GM18909 (cell line): ENCODE measurements at regions not wholly inside any gene's neighbourhood (a gene's known extent, or its start where the extent isn't known, plus 50 kb on each side); places are given as distances from the start of the nearest gene placed in this dataset.
A peak's percentile ranks its signal among the peaks of the same experiment; 100 is the strongest.
"Not testable (repeated sequence)": the region's sequence is repeated elsewhere in the genome, so short reads cannot be mapped to it uniquely, and the experiment has no call there.

Experiments
- ATAC-seq: cut with Tn5 transposase; IDR thresholded peaks from one replicate; pipeline ENCODE4 v1.9.1; 2021; ENCODE audit warnings: mild to moderate bottlenecking; ENCODE audit not compliant: unreplicated experiment, poor library complexity

DNA sequence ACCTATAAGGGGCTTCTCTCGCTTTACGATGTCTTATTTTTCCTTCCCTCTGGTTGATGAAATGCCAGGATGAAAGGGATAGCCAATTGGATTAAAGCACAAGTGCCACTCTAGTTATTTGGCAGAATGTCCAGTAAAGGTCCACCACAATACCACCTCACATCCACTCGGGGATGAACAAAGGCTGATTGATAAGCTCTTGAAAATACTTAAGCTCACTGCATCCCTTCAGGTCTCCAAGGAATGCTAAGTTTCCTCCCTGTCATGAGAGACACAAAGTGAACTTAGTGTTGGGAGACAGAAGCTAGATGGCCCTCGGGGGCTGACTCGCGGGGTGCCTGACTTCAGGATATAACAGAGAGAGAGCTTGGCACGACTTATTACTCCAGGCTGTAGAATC, 185.9 kb upstream of the ZNF644 start:
- not testable (repeated sequence) for ATAC-seq

DNA sequence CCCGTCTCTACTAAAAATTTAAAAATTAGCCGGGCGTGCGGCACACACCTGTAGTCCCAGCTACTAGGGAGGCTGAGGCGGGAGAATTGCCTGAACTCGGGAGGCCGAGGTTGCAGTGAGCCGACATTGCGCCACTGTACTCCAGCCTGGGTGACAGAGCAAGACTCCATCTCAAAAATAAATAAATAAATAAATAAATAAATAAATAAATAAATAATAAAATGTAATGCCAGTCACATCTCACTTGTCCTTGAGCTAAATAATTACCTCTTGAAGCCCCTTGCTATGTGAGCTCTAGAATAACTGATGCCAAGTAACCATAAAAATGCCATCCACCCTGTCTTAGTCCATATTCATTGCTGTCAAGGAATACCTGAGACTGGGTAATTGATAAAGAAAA, 182.3 kb upstream of the ZNF644 start:
- not testable (repeated sequence) for ATAC-seq

DNA sequence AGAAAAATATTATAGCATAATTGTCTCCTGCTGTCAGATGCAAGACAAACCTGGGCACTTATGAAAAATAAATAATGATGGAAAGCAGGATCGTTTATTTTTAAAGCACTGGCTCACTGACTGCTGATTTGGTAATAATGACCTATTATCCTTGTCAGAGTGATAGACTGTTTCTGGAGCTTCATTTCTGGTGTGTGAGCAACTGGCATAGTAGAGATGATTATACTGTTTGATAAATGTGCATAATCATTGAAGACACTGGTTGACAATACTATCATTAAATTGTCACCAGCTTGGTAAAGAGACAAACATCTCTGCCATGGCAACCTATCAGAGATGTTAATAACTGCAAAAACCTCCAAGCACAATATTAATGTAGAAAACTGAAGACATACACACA, 179.9 kb upstream of the ZNF644 start:
- ATAC-seq, result no peak

DNA sequence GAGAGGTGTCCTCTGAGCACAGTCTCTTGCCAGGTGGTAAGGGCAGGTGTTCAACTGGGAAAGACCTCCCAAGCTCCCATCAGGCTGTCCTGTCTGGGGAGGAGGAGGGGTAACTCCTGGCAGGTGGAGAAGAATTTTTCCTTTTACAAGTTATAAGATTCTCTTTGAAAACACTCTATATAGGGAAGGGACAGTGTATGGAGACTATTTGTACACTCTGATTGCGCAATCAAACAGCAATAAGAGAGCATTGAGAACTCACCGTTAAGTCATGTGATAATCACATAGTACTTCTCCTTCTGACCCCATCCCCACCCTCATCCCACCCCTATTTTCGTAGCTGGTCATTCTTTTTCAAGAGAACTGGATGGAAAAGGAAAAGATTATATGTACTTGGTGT, 179.3 kb upstream of the ZNF644 start:
- ATAC-seq, result no peak

DNA sequence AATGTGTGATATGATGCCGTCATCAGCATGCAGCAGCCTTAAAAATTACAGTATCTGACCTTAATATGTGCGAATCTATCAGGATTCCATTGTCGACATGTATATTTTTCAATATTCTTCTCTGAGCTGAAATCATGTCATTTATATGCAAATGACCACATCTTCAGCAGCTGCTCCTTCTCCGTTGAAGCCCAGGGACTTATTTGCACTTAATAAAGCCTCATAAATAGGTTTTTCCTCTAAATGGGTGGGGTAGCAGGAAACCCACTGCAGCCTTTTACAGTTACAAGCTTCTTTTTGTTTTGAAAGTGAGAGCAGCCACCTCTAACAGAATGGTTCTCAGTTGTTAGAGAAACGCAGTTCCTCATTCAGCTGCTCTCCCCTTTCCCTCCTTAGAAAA, 178.8 kb upstream of the ZNF644 start:
- no peak for ATAC-seq

DNA sequence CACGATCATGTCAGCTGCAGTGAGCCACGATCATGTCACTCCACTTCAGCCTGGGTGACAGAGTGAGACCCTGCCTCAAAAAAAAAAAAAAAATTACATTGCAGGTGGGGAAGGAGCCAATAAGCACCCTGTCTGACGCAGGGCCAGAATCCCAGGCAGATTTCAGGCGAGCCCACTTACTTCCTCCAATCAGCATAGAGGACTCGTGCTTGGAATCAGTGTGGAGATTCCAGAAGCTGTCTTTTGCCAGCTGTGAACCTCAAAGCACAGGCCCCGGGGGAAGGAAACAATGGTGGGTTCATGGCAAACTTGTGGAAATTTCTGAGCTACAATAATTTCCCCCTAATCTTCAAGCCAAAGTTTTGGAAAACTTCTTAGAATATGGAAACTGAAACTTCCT, 178.2 kb upstream of the ZNF644 start:
- ATAC-seq, result no peak

DNA sequence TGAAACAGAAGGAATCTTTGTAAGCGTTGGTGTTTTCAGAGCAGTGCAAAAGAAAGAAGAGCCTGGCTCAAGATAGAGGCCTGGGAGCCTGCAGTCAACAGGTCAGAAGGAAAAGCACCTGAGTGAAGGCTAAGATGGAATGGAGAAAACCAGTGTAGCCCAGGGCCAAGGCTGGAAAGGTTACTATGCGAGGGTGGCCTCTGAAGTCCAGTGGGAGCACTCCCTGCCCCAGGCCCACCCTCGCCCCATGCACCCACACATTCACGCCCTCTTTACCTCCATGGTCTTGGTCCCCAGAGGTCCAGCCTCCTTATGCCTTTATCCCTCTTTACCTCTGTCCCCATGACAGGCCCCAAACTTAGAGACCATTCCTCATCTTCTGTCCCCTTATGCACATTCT, 169.2 kb upstream of the ZNF644 start:
- ATAC-seq, result no peak

DNA sequence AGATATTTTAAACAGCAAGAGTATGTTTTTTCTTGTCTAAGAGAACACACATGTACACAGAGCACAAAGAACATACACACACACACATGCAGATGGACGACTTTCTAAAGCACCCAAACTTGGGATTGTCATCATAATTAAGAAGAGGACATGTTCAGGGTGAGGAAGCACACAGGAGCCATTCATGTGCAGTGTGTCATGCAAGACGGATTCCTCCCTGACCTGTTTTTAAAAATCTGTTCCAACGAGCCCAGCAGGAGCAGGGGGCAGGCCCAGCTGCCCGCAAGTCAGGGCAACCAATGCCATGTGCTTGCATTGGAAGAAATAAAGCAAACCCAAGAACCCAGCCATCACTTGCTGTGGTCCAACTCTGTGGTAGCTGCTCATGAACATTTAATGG, 167.3 kb upstream of the ZNF644 start:
- ATAC-seq, result no peak

DNA sequence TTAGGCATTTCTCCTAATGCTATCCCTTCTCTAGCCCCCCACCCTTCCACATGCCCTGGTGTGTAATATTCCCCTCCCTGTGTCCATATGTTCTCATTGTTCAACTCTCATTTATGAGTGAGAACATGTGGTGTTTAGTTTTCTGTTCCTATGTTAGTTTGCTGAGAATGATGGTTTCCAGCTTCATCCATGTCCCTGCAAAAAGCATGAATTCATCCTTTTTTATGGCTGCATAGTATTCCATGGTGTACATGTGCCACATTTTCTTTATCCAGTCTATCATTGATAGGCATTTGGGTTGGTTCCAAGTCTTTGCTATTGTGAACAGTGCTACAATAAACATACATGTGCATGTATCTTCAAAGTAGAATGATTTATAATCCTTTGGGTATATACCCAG, 161.0 kb upstream of the ZNF644 start:
- not testable (repeated sequence) for ATAC-seq

DNA sequence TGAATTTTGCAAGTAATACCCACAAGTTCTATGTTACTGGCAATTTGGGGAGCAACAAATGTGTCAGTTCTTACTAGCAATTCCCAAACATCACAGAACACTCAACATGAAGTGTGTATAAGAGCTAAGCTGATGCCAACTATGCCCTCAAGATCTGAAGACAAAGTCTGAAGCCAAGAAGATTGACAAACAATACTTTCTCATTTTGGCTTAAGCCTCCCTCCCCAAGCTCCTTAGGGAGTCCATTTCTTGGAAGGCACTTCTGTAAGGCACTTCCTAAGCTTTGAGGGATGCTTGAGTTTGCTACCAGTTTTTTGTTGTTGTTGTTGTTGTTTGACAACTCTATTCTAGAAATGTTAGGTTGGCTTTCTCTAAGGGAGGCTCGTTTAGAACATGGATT, 154.4 kb upstream of the ZNF644 start:
- no peak for ATAC-seq

DNA sequence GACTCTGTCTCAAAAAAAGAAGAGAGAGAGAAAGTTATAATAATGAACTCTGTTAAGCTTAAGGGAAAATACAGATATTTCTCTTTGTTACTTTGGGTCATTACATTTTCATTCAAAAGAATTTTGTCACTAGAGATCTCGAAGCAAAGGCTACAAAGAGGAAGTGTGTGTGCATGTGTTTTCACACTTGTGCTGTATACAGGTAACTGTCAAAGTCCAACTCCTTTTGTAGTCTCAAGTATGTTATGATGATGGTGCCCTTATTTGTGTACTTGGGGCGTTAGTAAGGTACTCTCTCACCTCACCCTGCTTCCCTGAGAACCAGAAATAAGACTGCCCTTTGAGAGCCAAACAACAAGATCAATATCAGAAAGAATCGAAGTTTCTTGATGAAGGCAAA, 152.9 kb upstream of the ZNF644 start:
- ATAC-seq, result no peak

DNA sequence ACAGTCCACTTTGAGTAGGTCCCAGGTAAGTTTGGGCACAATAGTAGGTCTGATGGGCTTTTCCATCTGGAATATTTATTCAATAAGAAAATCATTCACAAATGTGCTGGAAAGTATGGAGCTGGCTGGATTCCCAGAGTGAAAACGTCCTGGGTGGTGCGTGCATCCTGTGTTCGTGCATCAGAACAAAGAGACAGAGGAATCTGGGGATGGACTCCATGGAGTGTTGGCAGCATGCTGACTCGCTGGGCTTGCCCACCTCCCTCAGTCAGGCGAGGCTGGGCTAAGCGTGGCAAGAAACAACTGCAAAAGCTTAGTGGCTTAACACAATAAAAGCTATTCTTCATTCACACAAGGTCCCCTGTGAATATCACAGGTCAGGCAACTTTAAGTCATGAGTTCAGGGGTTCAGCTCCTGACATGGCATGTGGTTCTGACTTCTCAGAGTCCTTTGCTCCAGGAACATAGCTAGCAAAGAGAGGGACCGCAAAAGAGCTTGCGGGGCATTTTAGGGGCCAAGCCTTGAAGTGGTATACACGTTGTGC, 151.6 kb upstream of the ZNF644 start:
- no peak for ATAC-seq

DNA sequence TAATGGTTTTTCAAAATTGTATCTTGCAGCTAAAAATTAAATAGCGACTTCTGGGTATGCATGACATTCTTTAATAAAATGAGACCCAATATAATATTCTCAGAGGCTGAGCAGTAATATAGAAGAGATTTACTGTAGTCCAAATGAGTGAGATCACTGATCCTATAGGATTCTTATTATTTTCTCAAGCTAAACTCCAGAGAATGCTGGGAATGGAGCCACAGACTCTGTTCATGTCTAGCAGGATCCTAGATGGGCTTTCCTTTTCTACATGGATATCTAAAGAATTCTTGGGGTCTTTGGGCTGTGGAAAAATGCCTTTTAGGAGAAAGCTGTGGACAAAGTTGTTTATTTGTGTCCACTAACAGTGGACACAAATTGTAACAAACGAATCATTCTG, 150.7 kb upstream of the ZNF644 start:
- no peak for ATAC-seq

DNA sequence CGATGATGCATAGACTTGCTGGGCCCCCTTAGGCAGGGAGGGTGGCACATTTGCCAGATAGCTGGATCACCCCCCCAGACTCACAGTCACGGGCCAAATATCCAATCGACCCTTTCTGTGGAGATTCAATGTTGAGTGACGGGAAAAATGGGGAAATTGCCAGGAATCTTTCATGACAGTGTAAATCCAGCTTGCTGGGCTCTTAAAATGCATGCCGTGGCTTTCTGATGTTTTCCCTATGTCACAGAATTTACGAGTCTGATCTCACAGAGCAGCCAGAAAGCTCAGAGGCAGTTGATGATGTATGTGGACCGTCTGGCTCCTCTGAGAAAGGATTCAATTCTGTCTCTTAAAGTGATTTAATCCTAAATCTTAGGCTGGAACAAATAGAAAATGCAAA, 150.1 kb upstream of the ZNF644 start:
- no peak for ATAC-seq

DNA sequence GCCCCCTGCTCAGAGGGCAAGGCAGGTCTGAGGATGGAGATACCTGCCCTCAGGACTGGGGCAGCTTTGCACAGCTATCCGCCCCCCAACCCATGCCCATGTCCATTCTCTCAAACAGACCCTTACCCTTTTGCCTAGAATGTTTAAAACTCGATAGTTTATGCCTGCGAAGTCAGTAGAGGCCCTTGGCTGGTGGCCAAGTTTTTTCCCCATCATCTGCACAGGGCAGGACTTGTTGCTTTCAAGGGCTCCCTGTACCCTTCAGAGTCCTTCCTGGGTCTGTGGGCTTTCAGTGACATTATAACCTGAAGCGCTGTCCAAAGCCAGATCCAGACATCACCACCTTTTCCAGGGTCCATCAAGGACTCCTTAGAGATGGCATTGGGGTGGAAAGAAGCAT, 148.7 kb upstream of the ZNF644 start:
- ATAC-seq, result no peak

DNA sequence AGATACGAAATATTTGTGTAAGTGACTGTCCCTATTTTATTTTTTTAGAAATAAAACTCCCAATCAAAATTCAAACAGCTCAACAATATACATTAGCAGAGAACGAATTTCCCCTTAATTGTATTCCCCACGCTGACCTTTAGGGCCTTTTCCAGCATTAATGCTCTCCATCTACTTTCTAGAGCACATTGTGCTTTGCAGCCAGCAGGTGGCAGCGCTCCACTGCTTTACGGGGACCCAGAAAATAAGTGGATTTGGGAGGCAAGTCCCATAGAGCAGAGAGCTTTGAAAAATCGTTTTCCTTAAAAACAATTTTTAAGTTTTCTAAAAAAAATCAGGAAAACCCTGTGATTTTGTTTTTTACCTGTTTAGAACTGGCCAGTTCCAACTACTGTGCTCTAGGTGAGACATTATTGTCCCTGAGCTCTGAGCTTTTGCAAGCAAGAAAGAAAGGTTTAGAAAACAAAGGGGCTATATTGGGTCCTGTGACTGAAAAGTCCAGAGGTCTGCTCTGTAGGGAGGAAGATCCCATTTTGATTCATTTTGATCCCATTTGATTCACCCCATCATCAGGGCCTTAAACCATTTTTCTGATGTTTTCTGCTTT, 144.4 kb upstream of the ZNF644 start:
- peak; percentile 59 for ATAC-seq

DNA sequence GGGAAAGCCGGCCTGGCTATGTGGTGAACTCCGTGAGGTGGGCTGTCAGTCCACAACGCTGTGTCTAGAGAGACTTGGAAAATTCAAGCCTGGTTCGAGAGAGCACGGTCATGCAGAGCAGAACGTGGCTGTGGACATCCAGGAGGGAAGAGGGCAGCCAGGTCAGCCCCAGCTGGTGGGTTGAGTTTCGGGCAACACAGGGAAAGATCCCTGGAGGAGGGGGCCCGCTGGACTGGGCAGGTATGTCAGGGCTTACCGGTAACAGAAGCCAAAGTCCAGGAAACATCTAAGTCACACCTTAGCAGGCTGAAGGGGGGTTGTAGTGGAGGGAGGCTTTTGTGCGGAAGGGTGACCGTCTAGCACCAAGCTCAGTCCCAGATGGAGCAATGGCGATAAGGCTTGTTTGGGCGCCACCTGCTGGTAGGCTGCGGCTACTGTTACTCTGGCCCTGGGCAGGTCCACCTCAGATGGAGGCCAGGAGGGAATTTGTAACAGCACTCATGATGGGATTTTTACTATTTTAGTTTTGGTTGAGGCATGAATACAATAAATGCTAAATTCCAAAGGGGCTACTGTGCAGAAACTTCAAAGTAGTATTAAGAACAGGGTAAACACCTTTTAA, 143.3 kb upstream of the ZNF644 start:
- peak; percentile 92 for ATAC-seq

DNA sequence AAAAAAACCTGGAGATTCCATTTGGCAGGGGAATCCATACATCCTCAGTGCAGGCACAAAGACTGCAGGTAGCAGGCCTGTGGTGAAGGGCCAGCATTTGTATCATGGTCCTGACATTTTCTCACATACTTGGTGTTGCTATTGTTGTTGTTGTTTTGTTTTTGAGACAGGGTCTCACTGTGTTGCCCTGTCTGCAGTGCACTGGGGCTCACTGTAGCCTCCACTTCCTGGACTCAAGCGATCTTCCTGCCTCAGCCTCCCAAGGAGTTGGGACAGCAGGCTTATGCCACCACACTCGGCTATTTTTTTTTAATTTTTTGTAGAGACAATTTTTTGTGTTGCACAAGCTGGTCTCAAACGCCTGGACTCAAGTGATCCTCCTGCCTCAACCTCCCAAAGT, 140.8 kb upstream of the ZNF644 start:
- no peak for ATAC-seq

DNA sequence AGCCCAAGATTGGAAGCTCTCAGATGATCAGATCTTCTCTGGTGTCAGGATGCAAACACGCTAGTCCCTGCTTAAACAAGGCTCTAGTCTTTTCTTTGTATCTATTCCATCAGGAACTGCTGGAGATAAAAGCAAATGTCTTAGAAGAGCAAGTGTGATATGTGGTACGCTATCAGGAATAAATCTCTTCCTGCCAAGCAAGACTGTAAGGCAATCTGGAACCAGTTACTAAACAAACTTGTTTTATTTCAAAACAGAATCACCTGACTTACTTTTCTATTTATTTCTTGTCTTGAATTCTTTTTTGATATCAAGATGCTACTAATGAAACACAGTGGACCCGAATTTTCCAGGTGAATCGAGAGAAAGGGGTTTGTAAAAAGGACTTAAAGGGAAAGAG, 139.9 kb upstream of the ZNF644 start:
- ATAC-seq, result no peak

DNA sequence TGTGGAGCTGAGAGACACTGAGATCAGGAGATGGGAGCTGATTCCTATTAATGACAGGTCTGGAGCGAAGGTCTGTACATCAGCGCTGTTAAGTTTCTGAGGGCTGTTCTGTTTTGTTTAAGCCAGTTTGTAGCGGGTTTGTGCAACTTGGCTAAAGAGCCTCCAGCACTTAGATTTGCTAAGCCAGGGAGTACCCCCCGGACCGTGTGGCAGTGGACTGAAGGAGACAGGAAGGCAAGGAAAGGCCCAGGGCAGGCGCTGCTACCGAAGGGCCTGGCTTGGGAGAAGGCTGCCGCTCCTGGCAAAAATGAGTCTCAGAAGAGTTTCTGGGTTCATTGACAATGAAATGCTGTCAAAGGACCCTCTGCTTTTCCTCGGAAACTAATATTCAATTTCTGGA, 139.3 kb upstream of the ZNF644 start:
- ATAC-seq, result no peak

DNA sequence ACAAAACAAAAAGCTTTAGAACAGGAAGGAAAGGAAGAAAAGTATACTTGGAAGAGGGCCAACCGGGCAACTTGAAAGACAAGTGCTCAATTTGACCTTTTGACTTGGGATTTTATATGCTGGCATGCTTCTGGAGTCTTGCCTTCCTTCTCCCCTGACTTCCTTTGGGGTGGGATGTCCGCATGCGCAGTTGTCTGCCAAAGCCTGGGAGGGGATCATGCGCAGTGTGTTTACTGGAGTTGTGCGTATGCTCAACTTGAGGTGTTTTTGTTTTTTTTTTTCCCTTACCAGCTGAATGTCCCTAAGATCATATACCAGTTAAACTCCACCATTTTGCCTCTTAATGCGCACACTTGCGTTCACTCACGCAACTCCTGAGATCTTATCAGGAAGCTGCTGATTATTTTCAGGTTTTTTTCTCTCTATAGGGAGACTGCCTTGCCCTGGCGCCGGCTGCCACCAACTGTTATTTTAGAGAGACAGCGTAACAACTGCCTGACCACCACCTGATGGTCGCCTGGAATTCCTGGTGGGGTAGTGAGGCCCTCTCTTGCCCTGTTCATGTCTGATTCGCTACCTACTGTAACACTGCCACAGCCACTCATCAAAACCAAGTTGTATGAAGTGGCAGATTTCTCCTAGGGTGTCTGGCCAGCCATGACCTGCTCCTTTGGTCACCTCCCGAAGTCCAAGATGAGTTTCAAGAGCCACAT, 138.7 kb upstream of the ZNF644 start:
- no peak for ATAC-seq

DNA sequence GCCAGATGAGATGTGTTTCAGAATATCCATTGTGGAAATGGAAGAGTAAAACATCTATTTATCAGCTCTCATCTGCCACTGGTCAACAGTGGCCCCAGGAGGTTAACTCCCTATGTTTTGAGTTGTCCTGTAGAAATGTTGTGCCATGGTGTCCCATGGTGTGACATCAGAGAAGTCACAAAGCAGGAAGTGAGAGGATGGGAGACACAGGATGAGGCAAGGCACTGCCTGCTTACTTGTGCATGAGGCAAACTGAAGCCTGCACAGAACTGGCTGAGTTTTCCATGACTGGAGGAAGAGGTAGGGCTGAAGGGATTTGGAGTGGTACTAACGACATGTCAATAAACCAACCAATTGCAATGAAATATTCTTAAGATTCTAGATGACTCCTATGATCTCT, 131.5 kb upstream of the ZNF644 start:
- ATAC-seq, result no peak
